T-helper 1 cell treated with Interleukin-12 subunit alpha and Interleukin-12 subunit beta and Interleukin-4 antibody, amounts not matched to agents 30 μg/mL and 1 μg/mL, for 36 hours (primary cell): ENCODE measurements at regions not wholly inside any gene's neighbourhood (a gene's known extent, or its start where the extent isn't known, plus 50 kb on each side); places are given as distances from the start of the nearest gene placed in this dataset.

ENCODE experiments used
- H3K27ac Mint-ChIP-seq: one replicate; pipeline ENCODE4 v1.8.0; 2021; ENCODE audit warnings: mild to moderate bottlenecking, mixed read lengths
- H3K27me3 Mint-ChIP-seq: one replicate; pipeline ENCODE4 v1.8.0; 2021; ENCODE audit warnings: low read depth, mixed read lengths
- H3K36me3 Mint-ChIP-seq: one replicate; pipeline ENCODE4 v1.8.0; 2021; ENCODE audit warnings: low read depth, mixed read lengths
- H3K4me1 Mint-ChIP-seq: one replicate; pipeline ENCODE4 v1.8.0; 2021; ENCODE audit warnings: low read depth, mixed read lengths
- H3K4me3 Mint-ChIP-seq: one replicate; pipeline ENCODE4 v1.8.0; 2021; ENCODE audit warnings: mild to moderate bottlenecking, moderate library complexity, mixed read lengths
- H3K9me3 Mint-ChIP-seq: one replicate; pipeline ENCODE4 v1.8.0; 2021; ENCODE audit warnings: mixed read lengths

GRCh38 chr7:28231176-28231575 lies 50.6 kb upstream of the JAZF1 start:
- Mint-ChIP-seq H3K4me1 (no peaks in the 10 kb centered on the region), H3K4me3 (no peak overlapping the region), H3K27ac (no peak overlapping the region), H3K9me3 (no peaks in the 10 kb centered on the region), H3K36me3 (no peaks in the 10 kb centered on the region), H3K27me3 (peaks cover 20% of the 10 kb centered on the region)

GRCh38 chr7:28236560-28236959 lies 56.0 kb upstream of the JAZF1 start:
- H3K27me3 Mint-ChIP-seq = peaks cover 49% of the 10 kb centered on the region
- H3K9me3 Mint-ChIP-seq = no peaks in the 10 kb centered on the region
- peaks cover 8% of the 10 kb centered on the region for H3K4me1 Mint-ChIP-seq
- no peaks in the 10 kb centered on the region for H3K36me3 Mint-ChIP-seq
- no peak overlapping the region for H3K4me3 Mint-ChIP-seq
- no peak overlapping the region for H3K27ac Mint-ChIP-seq

- H3K36me3 Mint-ChIP-seq = no peaks in the 10 kb centered on the region
- H3K27ac Mint-ChIP-seq = no peak overlapping the region
- H3K9me3 Mint-ChIP-seq = no peaks in the 10 kb centered on the region
- H3K27me3 Mint-ChIP-seq = peaks cover 49% of the 10 kb centered on the region
- H3K4me1 Mint-ChIP-seq = peaks cover 8% of the 10 kb centered on the region
- H3K4me3 Mint-ChIP-seq = no peak overlapping the region
Observed at GRCh38 chr7:28237363-28237762, 56.8 kb upstream of the JAZF1 start.

- no peaks in the 10 kb centered on the region for H3K36me3 Mint-ChIP-seq
- peaks cover 52% of the 10 kb centered on the region for H3K27me3 Mint-ChIP-seq
- no peak overlapping the region for H3K4me3 Mint-ChIP-seq
- H3K27ac Mint-ChIP-seq = no peak overlapping the region
- no peaks in the 10 kb centered on the region for H3K9me3 Mint-ChIP-seq
- peaks cover 8% of the 10 kb centered on the region for H3K4me1 Mint-ChIP-seq
Observed at GRCh38 chr7:28239823-28240204, 59.2 kb upstream of the JAZF1 start.

- no peak overlapping the region for H3K27ac Mint-ChIP-seq
- peaks cover 48% of the 10 kb centered on the region for H3K27me3 Mint-ChIP-seq
- no peaks in the 10 kb centered on the region for H3K9me3 Mint-ChIP-seq
- H3K4me3 Mint-ChIP-seq = no peak overlapping the region
- peaks cover 8% of the 10 kb centered on the region for H3K4me1 Mint-ChIP-seq
- no peaks in the 10 kb centered on the region for H3K36me3 Mint-ChIP-seq
Observed at GRCh38 chr7:28240481-28240880, 59.9 kb upstream of the JAZF1 start.

GRCh38 chr7:28243861-28244260 lies 63.3 kb upstream of the JAZF1 start:
- Mint-ChIP-seq H3K36me3 (no peaks in the 10 kb centered on the region), H3K27me3 (peaks cover 47% of the 10 kb centered on the region), H3K4me3 (no peak overlapping the region), H3K9me3 (no peaks in the 10 kb centered on the region), H3K4me1 (peaks cover 8% of the 10 kb centered on the region), H3K27ac (no peak overlapping the region)

GRCh38 chr7:28245123-28245878 lies 64.7 kb upstream of the JAZF1 start:
- no peak overlapping the region for H3K27ac Mint-ChIP-seq

GRCh38 chr7:28246921-28247461 lies 66.4 kb upstream of the JAZF1 start:
- Mint-ChIP-seq H3K4me1 (no peaks in the 10 kb centered on the region), H3K9me3 (no peaks in the 10 kb centered on the region), H3K36me3 (no peaks in the 10 kb centered on the region), H3K27ac (no peak overlapping the region), H3K27me3 (peaks cover 36% of the 10 kb centered on the region), H3K4me3 (no peak overlapping the region)

More at GRCh38 chr7:28245123-28245878, 64.7 kb upstream of the JAZF1 start:
- Mint-ChIP-seq H3K36me3 (no peaks in the 10 kb centered on the region), H3K9me3 (no peaks in the 10 kb centered on the region), H3K4me1 (no peaks in the 10 kb centered on the region), H3K27me3 (peaks cover 44% of the 10 kb centered on the region), H3K4me3 (no peak overlapping the region)

GRCh38 chr7:28258240-28258639 lies 77.6 kb upstream of the JAZF1 start:
- Mint-ChIP-seq H3K4me3 (no peak overlapping the region), H3K4me1 (no peaks in the 10 kb centered on the region), H3K27ac (no peak overlapping the region), H3K27me3 (peaks cover 18% of the 10 kb centered on the region), H3K9me3 (no peaks in the 10 kb centered on the region), H3K36me3 (no peaks in the 10 kb centered on the region)

- no peaks in the 10 kb centered on the region for H3K9me3 Mint-ChIP-seq
- no peaks in the 10 kb centered on the region for H3K4me1 Mint-ChIP-seq
- no peak overlapping the region for H3K4me3 Mint-ChIP-seq
- peaks cover 18% of the 10 kb centered on the region for H3K27me3 Mint-ChIP-seq
- no peak overlapping the region for H3K27ac Mint-ChIP-seq
- H3K36me3 Mint-ChIP-seq = no peaks in the 10 kb centered on the region
Observed at GRCh38 chr7:28260969-28261368, 80.4 kb upstream of the JAZF1 start.

- Mint-ChIP-seq H3K27ac (no peak overlapping the region), H3K4me1 (no peaks in the 10 kb centered on the region), H3K4me3 (no peak overlapping the region), H3K27me3 (peaks cover 10% of the 10 kb centered on the region), H3K9me3 (no peaks in the 10 kb centered on the region), H3K36me3 (no peaks in the 10 kb centered on the region)
Observed at GRCh38 chr7:28263622-28264271, 83.2 kb upstream of the JAZF1 start.

- Mint-ChIP-seq H3K9me3 (no peaks in the 10 kb centered on the region), H3K27me3 (peaks cover 21% of the 10 kb centered on the region), H3K36me3 (no peaks in the 10 kb centered on the region), H3K4me3 (no peak overlapping the region), H3K27ac (no peak overlapping the region), H3K4me1 (no peaks in the 10 kb centered on the region)
Observed at GRCh38 chr7:28266402-28266801, 85.8 kb upstream of the JAZF1 start.

- no peaks in the 10 kb centered on the region for H3K9me3 Mint-ChIP-seq
- no peaks in the 10 kb centered on the region for H3K36me3 Mint-ChIP-seq
- H3K4me3 Mint-ChIP-seq = no peak overlapping the region
- no peak overlapping the region for H3K27ac Mint-ChIP-seq
- H3K27me3 Mint-ChIP-seq = peaks cover 24% of the 10 kb centered on the region
- no peaks in the 10 kb centered on the region for H3K4me1 Mint-ChIP-seq
Observed at GRCh38 chr7:28267012-28267411, 86.4 kb upstream of the JAZF1 start.

- H3K27ac Mint-ChIP-seq = no peak overlapping the region
- H3K4me1 Mint-ChIP-seq = peaks cover 2% of the 10 kb centered on the region
- no peak overlapping the region for H3K4me3 Mint-ChIP-seq
- peaks cover 9% of the 10 kb centered on the region for H3K9me3 Mint-ChIP-seq
- peaks cover 27% of the 10 kb centered on the region for H3K27me3 Mint-ChIP-seq
- H3K36me3 Mint-ChIP-seq = no peaks in the 10 kb centered on the region
Observed at GRCh38 chr7:28269700-28270361, 89.2 kb upstream of the JAZF1 start.

GRCh38 chr7:28270536-28270935 lies 89.9 kb upstream of the JAZF1 start:
- Mint-ChIP-seq H3K9me3 (peaks cover 9% of the 10 kb centered on the region), H3K4me3 (no peak overlapping the region), H3K4me1 (peaks cover 2% of the 10 kb centered on the region), H3K27ac (no peak overlapping the region), H3K27me3 (peaks cover 23% of the 10 kb centered on the region), H3K36me3 (no peaks in the 10 kb centered on the region)
